GM12878 (cell line): ENCODE measurements at regions not wholly inside any gene's neighbourhood (a gene's known extent, or its start where the extent isn't known, plus 50 kb on each side); places are given as distances from the start of the nearest gene placed in this dataset.
"Not testable (repeated sequence)": the region's sequence is repeated elsewhere in the genome, so short reads cannot be mapped to it uniquely, and the experiment has no call there.

Experiments
- EGR1 ChIP-seq, 2 experiments: IDR thresholded peaks; 1 replicate in 1 of 2; 2 replicates in 1 of 2; pipeline ENCODE4 v1.6.1; 2011 to 2012; ENCODE audit warnings: low read depth in 2 of 2, low read length in 2 of 2, borderline replicate concordance in 1 of 2, mild to moderate bottlenecking in 1 of 2, moderate library complexity in 1 of 2
- FOXK2 ChIP-seq: fragments of 450-650 bp; IDR thresholded peaks from 2 replicates; pipeline ENCODE4 v1.6.1; 2017; ENCODE audit warnings: mild to moderate bottlenecking, moderate library complexity
- GABPA ChIP-seq: IDR thresholded peaks from 2 replicates; pipeline ENCODE4 v1.6.1; 2014; ENCODE audit warnings: antibody characterized with exemption, low read depth, mild to moderate bottlenecking, inconsistent platforms
- MXI1 ChIP-seq: fragments of 150-350 bp; IDR thresholded peaks from 2 replicates; pipeline ENCODE4 v1.6.1; 2011; ENCODE audit warnings: low read depth, mild to moderate bottlenecking, inconsistent platforms, low read length, improper control_type of control experiment
- MYC ChIP-seq: IDR thresholded peaks from 2 replicates; pipeline ENCODE4 v1.6.1; 2011; ENCODE audit warnings: mild to moderate bottlenecking, low read length, moderate library complexity, inconsistent platforms; ENCODE audit not compliant: insufficient read depth, insufficient replicate concordance, insufficient read length, severe bottlenecking
- POLR2A ChIP-seq: IDR thresholded peaks from 2 replicates; pipeline ENCODE4 v1.6.1; 2011; ENCODE audit warnings: low read depth, mild to moderate bottlenecking, low read length
- POLR2AphosphoS5 ChIP-seq: IDR thresholded peaks from 2 replicates; pipeline ENCODE4 v1.6.1; 2011; ENCODE audit warnings: mild to moderate bottlenecking, low read length, inconsistent platforms
- TF ChIP-seq, protein P1 (sequence below), 3 experiments: IDR thresholded peaks in 2 of 3; conservative IDR thresholded peaks in 1 of 3; 2 replicates each; pipeline ENCODE4 v1.5.1; 2011; ENCODE audit warnings: low read depth in 3 of 3, low read length in 3 of 3, mild to moderate bottlenecking in 3 of 3, control low read depth in 2 of 3, moderate library complexity in 2 of 3, inconsistent platforms in 1 of 3, mixed read lengths in 1 of 3; ENCODE audit not compliant: control insufficient read depth in 2 of 3, insufficient read depth in 1 of 3; ENCODE audit errors: extremely low read depth in 1 of 3
- TF ChIP-seq, protein P2 (sequence below): IDR thresholded peaks from 2 replicates; pipeline ENCODE4 v1.6.1; 2012; ENCODE audit warnings: mild to moderate bottlenecking, low read depth, low read length

- TF ChIP-seq EGR1 (IDR thresholded peaks at IDR 0.05; ENCODE audit: borderline replicate concordance in 1 of 2, low read depth in 2 of 2, low read length in 2 of 2); GABPA; POLR2AphosphoS5; MXI1; POLR2A; MYC; FOXK2: not testable (repeated sequence)
- TF ChIP-seq, protein P1, sequence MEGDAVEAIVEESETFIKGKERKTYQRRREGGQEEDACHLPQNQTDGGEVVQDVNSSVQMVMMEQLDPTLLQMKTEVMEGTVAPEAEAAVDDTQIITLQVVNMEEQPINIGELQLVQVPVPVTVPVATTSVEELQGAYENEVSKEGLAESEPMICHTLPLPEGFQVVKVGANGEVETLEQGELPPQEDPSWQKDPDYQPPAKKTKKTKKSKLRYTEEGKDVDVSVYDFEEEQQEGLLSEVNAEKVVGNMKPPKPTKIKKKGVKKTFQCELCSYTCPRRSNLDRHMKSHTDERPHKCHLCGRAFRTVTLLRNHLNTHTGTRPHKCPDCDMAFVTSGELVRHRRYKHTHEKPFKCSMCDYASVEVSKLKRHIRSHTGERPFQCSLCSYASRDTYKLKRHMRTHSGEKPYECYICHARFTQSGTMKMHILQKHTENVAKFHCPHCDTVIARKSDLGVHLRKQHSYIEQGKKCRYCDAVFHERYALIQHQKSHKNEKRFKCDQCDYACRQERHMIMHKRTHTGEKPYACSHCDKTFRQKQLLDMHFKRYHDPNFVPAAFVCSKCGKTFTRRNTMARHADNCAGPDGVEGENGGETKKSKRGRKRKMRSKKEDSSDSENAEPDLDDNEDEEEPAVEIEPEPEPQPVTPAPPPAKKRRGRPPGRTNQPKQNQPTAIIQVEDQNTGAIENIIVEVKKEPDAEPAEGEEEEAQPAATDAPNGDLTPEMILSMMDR (IDR thresholded peaks at IDR 0.05 in 2 of 3, conservative IDR thresholded peaks at IDR 0.05 in 1 of 3; ENCODE audit: control insufficient read depth in 2 of 3, extremely low read depth in 1 of 3, insufficient read depth in 1 of 3, low read depth in 3 of 3, low read length in 3 of 3), result not testable (repeated sequence)
- TF ChIP-seq, protein P2, sequence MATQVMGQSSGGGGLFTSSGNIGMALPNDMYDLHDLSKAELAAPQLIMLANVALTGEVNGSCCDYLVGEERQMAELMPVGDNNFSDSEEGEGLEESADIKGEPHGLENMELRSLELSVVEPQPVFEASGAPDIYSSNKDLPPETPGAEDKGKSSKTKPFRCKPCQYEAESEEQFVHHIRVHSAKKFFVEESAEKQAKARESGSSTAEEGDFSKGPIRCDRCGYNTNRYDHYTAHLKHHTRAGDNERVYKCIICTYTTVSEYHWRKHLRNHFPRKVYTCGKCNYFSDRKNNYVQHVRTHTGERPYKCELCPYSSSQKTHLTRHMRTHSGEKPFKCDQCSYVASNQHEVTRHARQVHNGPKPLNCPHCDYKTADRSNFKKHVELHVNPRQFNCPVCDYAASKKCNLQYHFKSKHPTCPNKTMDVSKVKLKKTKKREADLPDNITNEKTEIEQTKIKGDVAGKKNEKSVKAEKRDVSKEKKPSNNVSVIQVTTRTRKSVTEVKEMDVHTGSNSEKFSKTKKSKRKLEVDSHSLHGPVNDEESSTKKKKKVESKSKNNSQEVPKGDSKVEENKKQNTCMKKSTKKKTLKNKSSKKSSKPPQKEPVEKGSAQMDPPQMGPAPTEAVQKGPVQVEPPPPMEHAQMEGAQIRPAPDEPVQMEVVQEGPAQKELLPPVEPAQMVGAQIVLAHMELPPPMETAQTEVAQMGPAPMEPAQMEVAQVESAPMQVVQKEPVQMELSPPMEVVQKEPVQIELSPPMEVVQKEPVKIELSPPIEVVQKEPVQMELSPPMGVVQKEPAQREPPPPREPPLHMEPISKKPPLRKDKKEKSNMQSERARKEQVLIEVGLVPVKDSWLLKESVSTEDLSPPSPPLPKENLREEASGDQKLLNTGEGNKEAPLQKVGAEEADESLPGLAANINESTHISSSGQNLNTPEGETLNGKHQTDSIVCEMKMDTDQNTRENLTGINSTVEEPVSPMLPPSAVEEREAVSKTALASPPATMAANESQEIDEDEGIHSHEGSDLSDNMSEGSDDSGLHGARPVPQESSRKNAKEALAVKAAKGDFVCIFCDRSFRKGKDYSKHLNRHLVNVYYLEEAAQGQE, result not testable (repeated sequence)
Measured at GRCh38 chr10:76764921-76765320, 872.7 kb downstream of the KCNMA1 start.
